ENCODE measurements at regions not wholly inside any gene's neighbourhood (a gene's known extent, or its start where the extent isn't known, plus 50 kb on each side); places are given as distances from the start of the nearest gene placed in this dataset.

GRCh38 chr9:88746743-88747398 is 211.9 kb downstream of the NXNL2 start:
- Mint-ChIP-seq H3K36me3 (ENCODE audit: insufficient read depth in 2 of 2) (no peaks in the 10 kb centered on the region), H3K9me3 (no peaks in the 10 kb centered on the region)

GRCh38 chr9:88747768-88748167 is 212.8 kb downstream of the NXNL2 start:
- ATAC-seq (replicated peaks in 1 of 2) (no peak), DNase-seq (no peak)
- no peaks in the 10 kb centered on the region for H3K4me1 Mint-ChIP-seq (ENCODE audit: low read depth)
- H3K4me3 Mint-ChIP-seq, result no peak overlapping the region
- H3K27me3 Mint-ChIP-seq (ENCODE audit: low read depth), result no peaks in the 10 kb centered on the region
- no peak overlapping the region for H3K27ac Mint-ChIP-seq
- H3K9me3 Mint-ChIP-seq, result no peaks in the 10 kb centered on the region
- H3K36me3 Mint-ChIP-seq (ENCODE audit: insufficient read depth in 2 of 2), result no peaks in the 10 kb centered on the region

More at GRCh38 chr9:88746743-88747398, 211.9 kb downstream of the NXNL2 start:
- Mint-ChIP-seq H3K4me1 (ENCODE audit: low read depth) (no peaks in the 10 kb centered on the region), H3K27me3 (ENCODE audit: low read depth) (no peaks in the 10 kb centered on the region), H3K27ac (no peak overlapping the region), H3K4me3 (no peak overlapping the region)
- DNase-seq (no peak), ATAC-seq (replicated peaks in 1 of 2) (no peak)

DNA sequence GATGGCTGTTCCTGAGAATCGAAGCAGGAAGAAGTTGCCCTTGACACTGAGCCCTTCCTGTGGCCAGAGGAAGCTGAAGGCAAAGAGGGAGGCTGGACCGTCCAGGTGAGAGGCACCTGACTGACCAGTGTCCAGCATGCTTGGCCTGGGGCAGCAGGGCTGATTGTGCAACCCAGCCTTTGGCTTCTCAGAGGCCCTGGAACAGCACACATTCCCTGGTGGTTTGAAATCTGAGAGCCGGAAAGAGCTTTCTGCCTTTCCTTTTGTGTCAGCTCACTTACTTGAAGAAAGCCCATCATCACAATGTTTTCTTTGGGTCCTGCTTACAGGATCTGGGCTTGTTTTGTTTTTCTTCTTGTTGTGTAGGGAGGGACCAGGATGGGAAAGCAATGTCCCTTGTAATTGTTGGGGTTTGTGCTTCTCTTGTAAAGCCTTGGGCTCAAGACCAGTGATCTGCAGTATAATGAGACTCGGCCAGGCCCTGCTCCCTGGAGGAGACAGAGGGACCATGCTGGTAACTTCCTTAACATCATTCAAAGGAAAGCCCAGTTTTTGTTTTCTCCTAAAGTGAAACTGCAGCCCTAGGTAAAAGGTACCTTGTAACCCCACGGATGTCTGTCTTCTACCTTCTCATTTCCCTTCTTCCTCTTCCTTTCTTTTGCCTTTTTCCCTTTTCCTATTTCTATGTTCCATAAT is 213.7 kb downstream of the NXNL2 start:
- H3K27ac Mint-ChIP-seq, result no peak overlapping the region
- H3K9me3 Mint-ChIP-seq, result no peaks in the 10 kb centered on the region
- H3K4me3 Mint-ChIP-seq, result no peak overlapping the region
- no peaks in the 10 kb centered on the region for H3K36me3 Mint-ChIP-seq (ENCODE audit: insufficient read depth in 2 of 2)
- DNase-seq (no peak), ATAC-seq (replicated peaks in 1 of 2) (no peak)
- no peaks in the 10 kb centered on the region for H3K4me1 Mint-ChIP-seq (ENCODE audit: low read depth)
- H3K27me3 Mint-ChIP-seq (ENCODE audit: low read depth), result no peaks in the 10 kb centered on the region

- H3K27ac Mint-ChIP-seq, result no peak overlapping the region
- no peaks in the 10 kb centered on the region for H3K27me3 Mint-ChIP-seq (ENCODE audit: low read depth)
- DNase-seq (no peak), ATAC-seq (replicated peaks in 1 of 2) (no peak)
- H3K4me1 Mint-ChIP-seq (ENCODE audit: low read depth), result no peaks in the 10 kb centered on the region
- H3K36me3 Mint-ChIP-seq (ENCODE audit: insufficient read depth in 2 of 2), result no peaks in the 10 kb centered on the region
- no peaks in the 10 kb centered on the region for H3K9me3 Mint-ChIP-seq
- no peak overlapping the region for H3K4me3 Mint-ChIP-seq
These were observed 214.4 kb downstream of the NXNL2 start for GRCh38 chr9:88749420-88749819.

DNA sequence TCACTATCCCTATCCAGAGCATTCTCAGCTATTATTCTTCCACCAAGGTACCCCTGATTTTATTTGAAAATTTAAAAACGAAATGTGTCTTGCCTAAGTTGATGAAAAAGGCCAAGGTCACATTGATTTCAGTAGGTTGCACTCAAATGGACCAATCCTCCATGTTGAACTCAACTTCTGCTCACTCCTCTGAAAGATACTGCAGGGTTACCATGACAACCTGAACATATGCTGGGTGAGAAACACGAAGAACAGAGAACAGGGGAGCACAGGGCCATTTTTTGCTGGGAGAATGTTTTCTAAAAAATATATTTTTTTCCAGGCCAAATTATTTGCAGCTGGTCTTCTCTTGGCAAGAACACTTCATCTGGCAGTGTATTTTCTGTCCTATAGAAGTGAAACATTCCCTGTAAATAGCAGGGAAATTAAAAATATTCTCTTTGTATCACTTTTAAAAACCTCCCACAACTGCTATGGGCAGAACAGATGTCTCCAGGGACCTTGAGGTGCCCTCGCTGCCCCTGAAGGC is 215.9 kb downstream of the NXNL2 start:
- Mint-ChIP-seq H3K27me3 (ENCODE audit: low read depth) (no peaks in the 10 kb centered on the region), H3K36me3 (ENCODE audit: insufficient read depth in 2 of 2) (no peaks in the 10 kb centered on the region), H3K4me3 (no peak overlapping the region), H3K4me1 (ENCODE audit: low read depth) (no peaks in the 10 kb centered on the region), H3K9me3 (no peaks in the 10 kb centered on the region), H3K27ac (no peak overlapping the region)
- no peak for DNase-seq
- no peak for ATAC-seq (replicated peaks in 1 of 2)

DNA sequence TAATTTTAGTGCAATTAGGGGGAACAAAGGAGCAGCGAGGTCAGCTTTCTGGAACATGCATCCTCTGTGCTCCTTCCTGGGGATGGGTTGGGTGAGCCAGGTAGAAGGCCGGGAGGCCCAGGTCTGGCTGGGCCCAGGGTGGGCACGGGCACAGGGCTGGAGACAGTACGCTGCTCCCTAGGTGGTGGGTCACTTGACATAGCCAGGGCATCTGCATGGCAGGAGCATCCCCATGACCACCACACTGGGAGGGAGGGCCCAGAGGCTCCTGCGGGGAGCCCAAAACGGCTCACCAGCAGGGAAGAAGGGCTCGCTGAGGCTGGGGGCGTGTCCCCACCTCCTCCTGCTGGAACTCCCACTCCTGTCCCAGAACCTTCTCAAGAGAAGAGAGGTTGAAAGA is 216.8 kb downstream of the NXNL2 start:
- no peaks in the 10 kb centered on the region for H3K36me3 Mint-ChIP-seq (ENCODE audit: insufficient read depth in 2 of 2)
- H3K27ac Mint-ChIP-seq, result no peak overlapping the region
- DNase-seq (no peak), ATAC-seq (replicated peaks in 1 of 2) (no peak)
- H3K27me3 Mint-ChIP-seq (ENCODE audit: low read depth), result peaks cover 3% of the 10 kb centered on the region
- H3K4me1 Mint-ChIP-seq (ENCODE audit: low read depth), result no peaks in the 10 kb centered on the region
- H3K9me3 Mint-ChIP-seq, result no peaks in the 10 kb centered on the region
- no peak overlapping the region for H3K4me3 Mint-ChIP-seq

GRCh38 chr9:88753691-88754367 is 218.9 kb downstream of the NXNL2 start:
- Mint-ChIP-seq H3K4me3 (no peak overlapping the region), H3K9me3 (no peaks in the 10 kb centered on the region), H3K27ac (no peak overlapping the region), H3K27me3 (ENCODE audit: low read depth) (peaks cover 11% of the 10 kb centered on the region), H3K4me1 (ENCODE audit: low read depth) (no peaks in the 10 kb centered on the region), H3K36me3 (ENCODE audit: insufficient read depth in 2 of 2) (no peaks in the 10 kb centered on the region)
- no peak for DNase-seq
- ATAC-seq (replicated peaks in 1 of 2), result no peak

- Mint-ChIP-seq H3K4me3 (no peak overlapping the region), H3K27me3 (ENCODE audit: low read depth) (peaks cover 18% of the 10 kb centered on the region), H3K27ac (no peak overlapping the region), H3K9me3 (no peaks in the 10 kb centered on the region), H3K4me1 (ENCODE audit: low read depth) (no peaks in the 10 kb centered on the region), H3K36me3 (ENCODE audit: insufficient read depth in 2 of 2) (no peaks in the 10 kb centered on the region)
- no peak for DNase-seq
- ATAC-seq (replicated peaks in 1 of 2), result no peak
These were observed 219.5 kb downstream of the NXNL2 start for GRCh38 chr9:88754452-88754851.

- no peaks in the 10 kb centered on the region for H3K9me3 Mint-ChIP-seq
- no peak overlapping the region for H3K4me3 Mint-ChIP-seq
- no peaks in the 10 kb centered on the region for H3K36me3 Mint-ChIP-seq (ENCODE audit: insufficient read depth in 2 of 2)
- no peaks in the 10 kb centered on the region for H3K4me1 Mint-ChIP-seq (ENCODE audit: low read depth)
- no peak for DNase-seq
- ATAC-seq (replicated peaks in 1 of 2), result no peak
- H3K27me3 Mint-ChIP-seq (ENCODE audit: low read depth), result peaks cover 21% of the 10 kb centered on the region
- no peak overlapping the region for H3K27ac Mint-ChIP-seq
These were observed 219.9 kb downstream of the NXNL2 start for GRCh38 chr9:88754886-88755285.

DNA sequence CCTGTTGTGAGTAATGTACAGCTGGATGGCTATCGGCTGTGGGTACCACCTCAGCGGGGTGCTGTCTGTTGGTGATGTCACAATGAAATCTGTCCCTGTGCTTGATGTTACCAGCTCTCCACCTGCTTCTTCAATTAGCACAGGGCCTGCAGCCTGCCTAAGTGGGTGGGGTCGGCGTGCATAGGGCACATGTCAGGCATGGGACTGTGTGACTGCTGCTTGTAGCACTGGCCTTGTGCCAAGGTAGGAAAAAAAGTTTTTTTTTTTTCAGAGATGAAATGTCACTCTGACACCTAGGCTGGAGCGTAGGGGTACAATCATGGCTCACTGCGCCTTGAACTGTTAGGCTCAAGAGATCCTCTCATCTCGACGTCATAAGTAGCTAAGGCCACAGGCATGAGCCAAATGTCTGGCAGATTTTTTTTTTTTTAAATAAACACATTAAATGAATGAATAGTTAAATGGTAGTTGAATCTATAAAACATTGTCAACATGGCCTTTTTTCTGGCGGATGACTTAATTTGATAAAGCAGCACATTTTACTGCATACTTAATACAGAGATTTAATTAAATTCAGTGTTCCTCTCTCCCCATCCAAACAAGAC is 222.5 kb downstream of the NXNL2 start:
- H3K36me3 Mint-ChIP-seq (ENCODE audit: insufficient read depth in 2 of 2), result no peaks in the 10 kb centered on the region
- H3K27ac Mint-ChIP-seq, result no peak overlapping the region
- no peak for ATAC-seq (replicated peaks in 1 of 2)
- no peaks in the 10 kb centered on the region for H3K4me1 Mint-ChIP-seq (ENCODE audit: low read depth)
- no peaks in the 10 kb centered on the region for H3K9me3 Mint-ChIP-seq
- no peak for DNase-seq
- peaks cover 36% of the 10 kb centered on the region for H3K27me3 Mint-ChIP-seq (ENCODE audit: low read depth)
- H3K4me3 Mint-ChIP-seq, result no peak overlapping the region

DNA sequence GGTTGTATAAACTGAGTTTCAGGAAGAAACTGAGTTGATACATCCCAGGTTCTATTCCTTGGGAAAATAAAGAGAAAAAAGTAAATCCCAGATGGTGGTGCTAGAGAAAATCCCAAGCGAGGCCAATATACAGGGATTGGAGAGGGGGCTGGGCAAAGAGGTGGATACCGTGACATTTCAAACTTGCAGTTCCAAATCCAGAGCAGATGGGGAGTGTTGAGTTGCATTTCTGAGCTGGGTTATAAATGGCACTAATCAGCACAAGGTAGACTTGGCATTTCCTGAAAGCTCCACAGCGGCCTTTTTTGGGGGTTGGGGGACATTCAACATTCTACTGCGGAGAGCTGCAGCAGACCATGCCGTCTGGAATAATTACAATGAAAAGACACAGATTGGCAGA is 224.4 kb downstream of the NXNL2 start:
- no peak for DNase-seq
- ATAC-seq (replicated peaks in 1 of 2), result no peak
- peaks cover 42% of the 10 kb centered on the region for H3K27me3 Mint-ChIP-seq (ENCODE audit: low read depth)
- no peak overlapping the region for H3K27ac Mint-ChIP-seq
- H3K4me3 Mint-ChIP-seq, result no peak overlapping the region
- no peaks in the 10 kb centered on the region for H3K4me1 Mint-ChIP-seq (ENCODE audit: low read depth)
- H3K36me3 Mint-ChIP-seq (ENCODE audit: insufficient read depth in 2 of 2), result no peaks in the 10 kb centered on the region
- H3K9me3 Mint-ChIP-seq, result no peaks in the 10 kb centered on the region

DNA sequence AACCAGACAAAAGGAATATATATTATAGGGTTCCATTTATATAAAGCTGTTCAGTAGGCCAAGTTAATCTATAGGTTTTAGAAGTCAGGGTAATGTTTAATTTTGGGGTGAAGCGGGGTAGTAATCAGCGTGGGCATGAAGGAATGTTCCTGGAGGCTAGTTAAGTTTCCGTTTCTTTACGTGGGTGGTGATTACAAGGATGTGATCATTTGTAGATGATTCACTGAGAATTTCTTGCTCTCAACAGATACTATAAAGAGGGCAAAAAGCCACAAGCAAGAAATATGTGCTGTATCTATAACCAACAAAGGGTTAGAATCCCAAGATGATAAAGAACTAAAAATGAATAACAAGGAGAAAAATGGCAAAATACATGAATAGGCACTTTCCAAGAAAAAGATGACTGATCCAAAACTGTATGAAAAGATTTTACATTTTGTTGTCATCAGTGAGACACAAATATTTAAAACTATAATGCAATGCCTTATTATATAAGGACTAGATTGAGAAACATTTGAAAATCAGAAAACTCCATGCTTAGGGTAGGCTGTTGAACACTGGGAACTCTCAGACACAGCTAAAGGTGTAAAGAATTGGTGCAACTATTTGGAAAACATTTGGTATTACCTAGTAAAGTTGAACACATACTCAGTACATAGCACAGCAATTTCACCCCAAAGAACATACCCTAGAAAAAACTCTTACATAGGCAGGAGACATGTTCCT is 224.3 kb upstream of the S1PR3 start:
- Mint-ChIP-seq H3K9me3 (no peaks in the 10 kb centered on the region), H3K36me3 (ENCODE audit: insufficient read depth in 2 of 2) (no peaks in the 10 kb centered on the region), H3K27me3 (ENCODE audit: low read depth) (peaks cover 6% of the 10 kb centered on the region), H3K4me3 (no peak overlapping the region), H3K27ac (no peak overlapping the region), H3K4me1 (ENCODE audit: low read depth) (peaks cover 4% of the 10 kb centered on the region)
- no peak for DNase-seq
- ATAC-seq (replicated peaks in 1 of 2), result no peak

DNA sequence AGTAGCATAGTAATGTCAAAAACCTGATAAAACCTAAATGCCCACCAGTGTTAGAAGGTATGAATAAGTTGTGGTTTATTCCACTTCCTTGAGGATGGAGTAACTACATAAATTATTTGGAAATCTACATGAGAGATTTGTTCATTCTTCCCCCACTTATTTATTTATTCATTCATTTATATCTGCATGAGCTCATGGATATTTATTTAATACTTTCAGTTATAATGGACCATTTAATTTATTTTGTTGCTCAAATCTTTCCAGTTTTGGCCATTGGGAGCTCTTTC is 223.8 kb upstream of the S1PR3 start:
- Mint-ChIP-seq H3K27ac (no peak overlapping the region), H3K36me3 (ENCODE audit: insufficient read depth in 2 of 2) (no peaks in the 10 kb centered on the region), H3K9me3 (no peaks in the 10 kb centered on the region), H3K4me3 (no peak overlapping the region), H3K4me1 (ENCODE audit: low read depth) (peaks cover 4% of the 10 kb centered on the region), H3K27me3 (ENCODE audit: low read depth) (peaks cover 11% of the 10 kb centered on the region)
- ATAC-seq (replicated peaks in 1 of 2) (no peak), DNase-seq (no peak)
